SKM-1 treated with dmso at 0.1 percent for 144 hours (cell line): ENCODE measurements at regions not wholly inside any gene's neighbourhood (a gene's known extent, or its start where the extent isn't known, plus 50 kb on each side); places are given as distances from the start of the nearest gene placed in this dataset.

ENCODE experiments used
- DNase-seq: peaks from one replicate; lab custom pipeline; 2025; ENCODE audit not compliant: unreplicated experiment; lab: John Stamatoyannopoulos, UW

GRCh38 chr7:125169088-125169487, 239.5 kb upstream of the POT1 start:
- no peak for DNase-seq

- DNase-seq, result no peak
Observed at GRCh38 chr7:125154930-125155329, 225.3 kb upstream of the POT1 start.

DNA sequence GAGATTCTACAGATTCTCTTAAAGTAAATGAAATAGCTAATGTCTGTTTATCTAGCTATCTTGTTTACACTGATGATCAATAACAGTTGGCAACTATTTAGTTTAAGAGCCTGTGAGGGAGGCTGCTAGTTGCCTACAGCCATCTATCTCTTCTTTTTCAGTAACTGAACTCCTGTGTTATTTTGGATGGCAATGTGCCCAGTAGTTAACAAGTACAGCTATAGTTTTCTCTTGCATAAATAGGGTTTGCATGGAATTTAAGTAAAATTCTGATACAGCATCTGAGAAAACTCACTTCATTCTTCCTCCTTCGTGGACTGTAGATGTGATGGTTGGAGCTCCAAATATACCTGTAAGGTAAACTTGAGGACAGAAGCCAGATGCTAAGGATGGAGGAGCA, 219.5 kb upstream of the POT1 start:
- no peak for DNase-seq

GRCh38 chr7:125147047-125147446, 217.4 kb upstream of the POT1 start:
- no peak for DNase-seq

DNA sequence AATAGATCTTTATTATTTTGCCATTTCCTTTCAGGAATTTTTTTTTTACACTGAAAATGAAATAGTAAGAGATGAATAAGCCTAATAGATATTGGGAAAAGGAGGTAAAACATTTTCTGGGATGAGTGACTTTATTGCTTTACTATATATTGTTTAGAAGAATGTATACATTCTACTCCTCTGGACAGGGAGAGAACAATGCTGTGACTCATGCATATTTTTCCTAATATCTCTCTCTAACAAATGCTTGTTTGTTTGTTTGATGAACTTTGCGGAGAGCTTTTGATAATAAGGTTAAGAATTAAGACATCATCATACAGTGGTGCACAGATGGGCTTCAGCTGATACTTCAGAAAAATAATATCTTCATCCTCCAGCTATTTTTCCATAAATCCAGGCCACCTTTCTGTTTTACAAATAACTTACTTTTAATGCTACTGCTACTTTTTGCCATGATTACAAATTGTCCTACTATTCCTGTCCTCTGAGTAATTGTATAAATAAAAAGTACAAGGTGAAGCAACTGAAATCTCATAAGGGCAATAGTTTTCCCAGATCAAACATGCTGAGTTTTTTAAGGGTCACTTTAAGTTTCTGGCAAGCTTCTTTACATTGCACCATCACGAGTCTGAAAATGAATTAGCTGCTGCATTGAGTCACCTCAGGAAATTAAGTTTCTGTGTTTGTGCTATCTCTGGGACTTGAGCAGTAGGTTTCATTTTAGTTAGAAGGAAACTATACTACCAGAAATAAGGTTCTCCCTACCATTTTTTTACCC, 207.3 kb upstream of the POT1 start:
- DNase-seq, result no peak

GRCh38 chr7:125136341-125136740, 206.7 kb upstream of the POT1 start:
- DNase-seq, result no peak

DNA sequence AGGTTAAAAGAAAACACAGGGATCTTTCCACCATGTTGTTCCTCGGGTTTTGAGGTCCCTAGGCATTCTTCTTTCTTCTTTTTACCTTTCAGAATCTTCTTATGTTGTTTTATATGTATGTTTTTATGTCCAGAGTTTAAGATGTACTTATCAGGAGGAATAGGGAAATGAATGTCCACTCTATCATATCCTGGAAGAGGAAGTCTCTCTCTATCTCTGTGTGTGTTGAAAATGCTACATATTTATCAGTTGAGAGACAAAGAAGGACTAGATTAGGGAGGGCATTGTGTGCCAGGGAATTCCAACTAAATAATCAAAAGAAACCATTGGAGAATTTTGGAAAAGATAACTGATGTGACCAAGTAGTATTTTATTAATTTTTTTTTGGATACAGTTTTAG, 200.5 kb upstream of the POT1 start:
- no peak for DNase-seq

- no peak for DNase-seq
Observed at GRCh38 chr7:125127304-125127703, 197.7 kb upstream of the POT1 start.

DNA sequence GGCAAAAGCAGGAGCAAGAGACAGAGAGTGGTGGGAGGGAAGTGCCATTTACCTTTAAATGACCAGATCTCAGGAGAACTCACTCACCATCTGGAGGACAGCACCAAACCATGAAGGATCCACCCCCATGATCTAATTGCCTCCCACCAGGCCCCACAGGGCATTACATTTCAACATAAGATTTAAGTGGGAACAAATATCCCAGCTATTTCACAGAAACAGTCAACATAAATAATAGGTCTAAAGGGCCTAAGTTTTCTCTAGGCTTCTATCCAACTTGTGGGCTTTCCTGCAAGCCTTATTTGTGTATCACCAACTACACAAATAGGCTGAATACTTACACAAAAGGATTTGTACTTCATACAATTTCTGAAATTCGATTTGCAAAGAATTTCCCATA, 196.8 kb upstream of the POT1 start:
- DNase-seq, result no peak

DNA sequence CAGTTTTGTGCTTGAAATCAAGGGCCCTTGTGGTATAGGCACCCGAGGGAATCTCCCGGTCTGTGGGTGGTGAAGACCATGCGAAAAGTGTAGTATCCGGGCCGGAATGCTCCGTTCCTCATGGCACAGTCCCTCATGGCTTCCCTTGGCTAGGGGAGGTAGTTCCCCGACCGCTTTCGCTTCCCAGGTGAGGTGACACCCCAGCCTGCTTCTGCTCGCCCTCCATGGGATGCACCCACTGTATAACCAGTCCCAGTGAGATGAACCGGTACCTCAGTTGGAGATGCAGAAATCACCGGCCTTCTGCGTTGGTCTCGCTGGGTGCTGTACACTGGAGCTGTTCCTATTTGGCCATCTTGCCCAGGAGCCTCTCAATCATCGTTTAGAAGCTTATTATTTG, 195.7 kb upstream of the POT1 start:
- no peak for DNase-seq

DNA sequence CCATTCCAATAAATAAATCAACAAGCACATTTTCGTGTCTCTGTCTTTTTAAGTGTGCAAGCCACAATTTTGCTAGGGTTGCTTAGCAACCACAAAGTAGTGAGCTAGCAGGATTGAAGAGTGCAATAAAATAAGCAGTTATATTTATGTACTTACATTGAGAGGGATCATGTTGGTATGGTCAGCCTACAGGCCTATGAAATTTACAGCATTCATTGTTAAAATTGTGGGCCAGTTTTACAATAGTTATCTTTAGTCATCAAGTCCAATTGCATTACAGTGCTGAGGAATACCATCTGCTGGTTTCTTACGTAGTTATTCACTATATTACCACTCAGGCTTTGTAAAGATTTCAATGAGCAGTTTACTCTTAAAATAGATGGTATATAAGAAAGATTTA, 192.5 kb upstream of the POT1 start:
- DNase-seq, result no peak

DNA sequence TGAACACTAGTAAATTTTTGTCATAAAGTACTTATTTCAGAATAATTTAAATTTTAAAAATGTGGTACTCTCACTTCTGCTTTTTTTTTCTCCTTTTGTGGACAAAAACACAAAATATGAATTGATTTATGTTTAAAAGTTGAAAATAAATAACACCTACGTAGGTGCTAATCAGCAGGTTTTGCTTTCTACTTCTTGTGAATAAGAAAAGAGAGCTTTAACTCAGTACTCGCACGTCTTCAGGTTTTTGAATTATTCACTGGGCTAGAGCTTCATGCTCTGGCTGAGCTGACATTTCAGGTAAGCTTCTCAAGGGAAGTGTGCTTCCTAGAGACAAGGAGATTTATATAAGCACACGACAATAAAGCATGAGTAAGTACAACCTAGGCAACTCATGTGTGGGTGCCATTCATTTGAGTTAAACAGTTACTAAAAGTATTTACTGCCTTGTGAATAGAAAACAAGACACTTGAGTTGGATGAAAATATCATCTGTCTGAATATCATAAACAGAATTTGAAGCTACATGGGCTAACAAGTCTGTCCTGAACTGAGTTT, 190.0 kb upstream of the POT1 start:
- no peak for DNase-seq

- no peak for DNase-seq
Observed at GRCh38 chr7:125118444-125118843, 188.8 kb upstream of the POT1 start.

- no peak for DNase-seq
Observed at GRCh38 chr7:125112850-125113249, 183.2 kb upstream of the POT1 start.

DNA sequence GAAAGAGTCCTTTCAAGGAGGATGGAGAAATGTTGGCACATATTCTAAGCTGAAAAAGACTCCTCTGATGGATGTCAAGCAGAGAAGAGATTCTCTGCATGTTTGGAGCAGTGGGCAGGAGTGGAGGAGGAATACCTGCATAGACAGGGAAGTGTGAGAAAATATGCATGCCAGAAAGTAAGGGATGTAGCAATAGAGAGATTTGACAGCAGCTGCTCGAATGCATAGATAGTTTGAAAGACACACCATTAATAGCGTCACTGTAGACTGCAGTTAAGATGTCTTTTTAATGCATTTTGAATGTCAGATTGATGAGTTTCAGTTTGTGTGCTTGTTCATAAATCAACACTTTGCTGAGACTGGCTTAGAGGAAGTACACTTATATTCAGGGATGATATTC, 169.9 kb upstream of the POT1 start:
- DNase-seq, result no peak

GRCh38 chr7:125098377-125098970, 168.8 kb upstream of the POT1 start:
- DNase-seq, result no peak

- DNase-seq, result no peak
Observed at GRCh38 chr7:125090596-125090995, 161.0 kb upstream of the POT1 start.

DNA sequence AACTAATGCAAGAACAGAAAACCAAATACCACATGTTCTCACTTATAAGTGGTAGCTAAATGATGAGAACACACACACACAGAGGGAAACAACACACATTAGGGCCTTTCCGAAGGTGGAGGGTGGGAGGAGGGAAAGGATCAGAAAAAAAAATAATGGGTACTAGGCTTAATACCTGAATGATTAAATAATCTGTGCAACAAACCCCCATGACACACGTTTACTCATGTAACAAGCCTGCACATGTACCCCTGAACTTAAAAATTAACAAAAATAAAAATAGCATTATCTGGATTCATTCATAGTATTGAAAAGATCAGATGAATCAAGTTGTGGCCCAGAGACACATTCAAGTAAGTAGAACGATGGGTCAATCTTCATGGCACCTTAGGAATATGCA, 159.5 kb upstream of the POT1 start:
- DNase-seq, result no peak

- no peak for DNase-seq
Observed at GRCh38 chr7:125088555-125088954, 158.9 kb upstream of the POT1 start.

DNA sequence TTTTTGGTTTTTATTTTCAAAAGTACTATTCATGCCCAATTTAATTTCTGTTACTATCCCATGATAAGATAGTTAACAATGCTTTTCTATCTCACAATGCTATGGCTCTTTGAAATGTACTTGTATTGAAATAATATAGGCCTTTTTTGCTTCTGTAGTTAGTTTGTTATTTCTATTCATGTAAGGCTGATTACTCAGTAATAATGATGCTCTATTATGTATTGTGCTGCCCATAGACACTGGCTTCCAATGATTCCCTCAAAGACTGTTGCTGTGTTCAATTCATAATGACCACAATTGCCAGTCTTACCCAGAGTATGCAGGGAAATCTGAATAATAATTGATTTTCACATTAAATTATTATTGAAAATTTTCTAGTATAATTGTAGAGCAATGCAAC, 155.5 kb upstream of the POT1 start:
- DNase-seq, result no peak

DNA sequence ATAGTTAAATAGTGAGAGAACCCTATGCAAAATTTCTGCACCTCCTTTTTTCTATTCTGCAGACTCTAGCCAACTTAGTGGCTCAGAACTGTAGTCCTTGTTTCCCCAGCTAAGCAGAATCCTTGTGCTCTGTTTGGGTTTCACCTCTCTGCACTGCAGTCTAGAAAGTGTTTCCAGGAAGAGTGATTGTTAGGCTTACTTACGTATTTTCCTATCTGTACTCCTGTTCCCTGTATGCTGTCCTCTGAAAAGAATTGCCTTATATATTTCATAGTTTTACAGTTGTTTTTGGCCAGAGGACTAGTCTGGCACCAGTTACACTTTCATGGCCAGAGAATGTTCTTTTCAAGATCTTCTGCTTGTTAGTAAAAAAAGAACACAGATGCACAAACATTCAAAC, 154.6 kb upstream of the POT1 start:
- no peak for DNase-seq

- no peak for DNase-seq
Observed at GRCh38 chr7:125074141-125074540, 144.5 kb upstream of the POT1 start.

DNA sequence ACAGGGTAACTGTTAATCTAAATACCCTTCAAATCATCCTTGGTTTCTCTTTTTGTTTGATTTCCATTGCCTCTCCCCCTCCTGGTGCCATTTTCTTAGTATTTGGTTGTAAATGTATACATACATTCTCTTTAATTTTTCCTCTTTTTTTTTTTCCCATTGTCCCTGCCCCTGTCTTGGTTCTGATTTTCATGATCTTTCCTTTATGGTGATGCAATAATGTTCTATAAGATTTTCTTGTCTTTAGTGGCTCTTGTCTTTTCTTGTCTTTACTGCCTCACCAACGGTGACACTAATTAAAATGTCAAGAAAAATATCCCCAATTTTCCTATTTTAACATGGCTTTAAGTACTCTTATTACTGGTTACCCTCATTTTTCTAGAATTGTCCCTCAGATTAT, 135.9 kb upstream of the POT1 start:
- DNase-seq, result no peak
